Calu3 (cell line): ENCODE measurements at regions not wholly inside any gene's neighbourhood (a gene's known extent, or its start where the extent isn't known, plus 50 kb on each side); places are given as distances from the start of the nearest gene placed in this dataset.

Source experiments
- BruUV-seq: library from RNA; stranded (reverse); fragments of 400-500 nt; replicated peaks from 2 replicates; lab custom pipeline; 2021; lab: Mats Ljungman, UMichigan
- CTCF ChIA-PET: fragments of 300-600 bp; sonication (Branson Sonifier 250); formaldehyde crosslinking; loops from one replicate; lab custom pipeline; 2022; ENCODE audit warnings: antibody characterized with exemption; lab: Charles Lee
- DNase-seq: peaks from one replicate; pipeline ENCODE4 v3.0.0; 2022
- H3K27ac Mint-ChIP-seq: one replicate; pipeline ENCODE4 v1.8.0; 2022; ENCODE audit warnings: mixed read lengths; ENCODE audit not compliant: unreplicated experiment
- H3K27me3 Mint-ChIP-seq: one replicate; pipeline ENCODE4 v1.8.0; 2022; ENCODE audit warnings: mixed read lengths; ENCODE audit not compliant: unreplicated experiment
- H3K36me3 Mint-ChIP-seq: one replicate; pipeline ENCODE4 v1.8.0; 2022; ENCODE audit warnings: mild to moderate bottlenecking, moderate library complexity, mixed read lengths; ENCODE audit not compliant: insufficient read depth, unreplicated experiment
- H3K4me1 Mint-ChIP-seq: one replicate; pipeline ENCODE4 v1.8.0; 2022; ENCODE audit warnings: mild to moderate bottlenecking, low read depth, mixed read lengths; ENCODE audit not compliant: unreplicated experiment
- H3K4me3 Mint-ChIP-seq: one replicate; pipeline ENCODE4 v1.8.0; 2022; ENCODE audit warnings: mild to moderate bottlenecking, low read depth, moderate library complexity, mixed read lengths; ENCODE audit not compliant: unreplicated experiment
- H3K9me3 Mint-ChIP-seq: one replicate; pipeline ENCODE4 v1.8.0; 2022; ENCODE audit warnings: low read depth, mixed read lengths; ENCODE audit not compliant: unreplicated experiment
- intact Hi-C: fragments of 100-400 bp; cut with micrococcal nuclease; formaldehyde crosslinking; loops from one replicate; pipeline ENCODE4 v1.10.0; 2022; ENCODE audit not compliant: unreplicated experiment
- TF ChIP-seq, protein P1 (sequence below): fragments of 200-600 bp; IDR thresholded peaks from one replicate; pipeline ENCODE4 v1.8.0; 2022; ENCODE audit warnings: antibody characterized with exemption; ENCODE audit not compliant: unreplicated experiment

DNA sequence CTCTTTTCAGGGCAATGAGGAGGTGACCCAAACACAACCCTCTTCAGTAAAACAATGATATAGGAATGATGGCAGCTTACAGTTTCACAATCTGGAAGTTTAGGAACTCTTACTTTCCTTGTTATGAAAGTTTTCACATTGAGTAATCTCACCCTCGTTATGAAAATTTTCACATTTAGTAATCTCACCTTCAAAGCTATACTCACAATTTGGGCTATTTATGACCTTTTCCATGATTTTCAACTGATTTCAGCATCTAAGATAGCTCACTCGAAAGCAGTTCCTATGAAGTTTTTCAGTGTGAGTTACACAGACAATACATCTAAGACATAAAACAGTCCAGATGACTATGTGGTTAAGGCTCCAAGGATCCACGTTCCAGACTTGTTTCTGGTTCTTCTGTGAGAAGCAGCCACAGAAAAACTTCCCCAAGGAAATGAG lies 57.1 kb downstream of the FOXD1 start:
- no peak overlapping the region for H3K4me3 Mint-ChIP-seq
- H3K27me3 Mint-ChIP-seq = no peaks in the 10 kb centered on the region
- TF ChIP-seq, protein P1, sequence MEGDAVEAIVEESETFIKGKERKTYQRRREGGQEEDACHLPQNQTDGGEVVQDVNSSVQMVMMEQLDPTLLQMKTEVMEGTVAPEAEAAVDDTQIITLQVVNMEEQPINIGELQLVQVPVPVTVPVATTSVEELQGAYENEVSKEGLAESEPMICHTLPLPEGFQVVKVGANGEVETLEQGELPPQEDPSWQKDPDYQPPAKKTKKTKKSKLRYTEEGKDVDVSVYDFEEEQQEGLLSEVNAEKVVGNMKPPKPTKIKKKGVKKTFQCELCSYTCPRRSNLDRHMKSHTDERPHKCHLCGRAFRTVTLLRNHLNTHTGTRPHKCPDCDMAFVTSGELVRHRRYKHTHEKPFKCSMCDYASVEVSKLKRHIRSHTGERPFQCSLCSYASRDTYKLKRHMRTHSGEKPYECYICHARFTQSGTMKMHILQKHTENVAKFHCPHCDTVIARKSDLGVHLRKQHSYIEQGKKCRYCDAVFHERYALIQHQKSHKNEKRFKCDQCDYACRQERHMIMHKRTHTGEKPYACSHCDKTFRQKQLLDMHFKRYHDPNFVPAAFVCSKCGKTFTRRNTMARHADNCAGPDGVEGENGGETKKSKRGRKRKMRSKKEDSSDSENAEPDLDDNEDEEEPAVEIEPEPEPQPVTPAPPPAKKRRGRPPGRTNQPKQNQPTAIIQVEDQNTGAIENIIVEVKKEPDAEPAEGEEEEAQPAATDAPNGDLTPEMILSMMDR = no peak
- H3K36me3 Mint-ChIP-seq = no peaks in the 10 kb centered on the region
- no TSS peak for BruUV-seq
- peaks cover 14% of the 10 kb centered on the region for H3K4me1 Mint-ChIP-seq
- H3K27ac Mint-ChIP-seq = no peak overlapping the region
- CTCF ChIA-PET = no interaction called here
- DNase-seq = no peak
- intact Hi-C loops = no loop called here
- H3K9me3 Mint-ChIP-seq = peaks cover 2% of the 10 kb centered on the region

DNA sequence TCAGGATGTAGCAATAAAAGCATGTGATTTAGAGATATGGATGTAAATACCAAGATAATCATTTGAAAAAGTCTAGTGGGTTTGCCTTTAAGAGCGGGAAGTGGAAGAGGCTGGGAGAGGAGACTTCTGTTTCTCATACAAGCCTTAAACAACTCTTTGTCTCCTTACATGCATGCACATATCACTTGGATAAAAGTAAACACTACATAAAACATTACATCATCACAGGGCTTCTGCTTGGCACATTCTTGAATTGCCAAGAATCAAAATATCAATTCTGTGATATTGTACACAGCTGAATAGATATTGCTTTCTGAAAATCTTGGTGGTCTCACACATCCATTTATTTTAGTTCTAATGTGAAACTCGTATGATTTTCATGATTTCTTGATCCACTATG lies 57.6 kb downstream of the FOXD1 start:
- Mint-ChIP-seq H3K4me3 (no peak overlapping the region), H3K9me3 (peaks cover 3% of the 10 kb centered on the region), H3K36me3 (no peaks in the 10 kb centered on the region), H3K4me1 (peaks cover 14% of the 10 kb centered on the region), H3K27me3 (no peaks in the 10 kb centered on the region), H3K27ac (no peak overlapping the region)
- CTCF ChIA-PET = no interaction called here
- no peak for DNase-seq
- intact Hi-C loops = no loop called here
- TF ChIP-seq, protein P1 = no peak
- BruUV-seq = no TSS peak

DNA sequence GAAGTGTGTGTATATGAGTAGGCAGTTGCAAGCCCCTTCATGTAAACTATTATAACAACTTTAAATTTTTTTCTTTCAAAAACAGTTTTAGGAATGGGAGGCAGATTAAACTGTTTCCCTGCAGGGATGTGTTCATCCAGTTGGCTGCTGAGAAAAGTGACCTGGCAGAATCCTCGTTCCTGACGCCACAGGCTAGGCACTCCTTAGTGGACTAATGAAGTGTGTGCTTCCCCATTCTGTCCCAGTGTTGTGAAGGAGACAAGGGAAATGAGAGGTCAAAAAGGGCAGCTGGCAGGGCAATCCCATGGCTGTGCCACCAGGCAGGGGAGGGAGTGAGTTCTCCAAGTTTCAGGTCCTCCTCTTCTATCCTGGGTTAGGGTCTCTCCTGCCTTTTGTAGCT lies 59.8 kb downstream of the FOXD1 start:
- H3K27me3 Mint-ChIP-seq = peaks cover 2% of the 10 kb centered on the region
- intact Hi-C loops = no loop called here
- H3K36me3 Mint-ChIP-seq = no peaks in the 10 kb centered on the region
- H3K4me1 Mint-ChIP-seq = peaks cover 14% of the 10 kb centered on the region
- H3K4me3 Mint-ChIP-seq = no peak overlapping the region
- H3K27ac Mint-ChIP-seq = no peak overlapping the region
- TF ChIP-seq, protein P1 = no peak
- BruUV-seq = no TSS peak
- no peak for DNase-seq
- H3K9me3 Mint-ChIP-seq = peaks cover 14% of the 10 kb centered on the region
- CTCF ChIA-PET = no interaction called here

DNA sequence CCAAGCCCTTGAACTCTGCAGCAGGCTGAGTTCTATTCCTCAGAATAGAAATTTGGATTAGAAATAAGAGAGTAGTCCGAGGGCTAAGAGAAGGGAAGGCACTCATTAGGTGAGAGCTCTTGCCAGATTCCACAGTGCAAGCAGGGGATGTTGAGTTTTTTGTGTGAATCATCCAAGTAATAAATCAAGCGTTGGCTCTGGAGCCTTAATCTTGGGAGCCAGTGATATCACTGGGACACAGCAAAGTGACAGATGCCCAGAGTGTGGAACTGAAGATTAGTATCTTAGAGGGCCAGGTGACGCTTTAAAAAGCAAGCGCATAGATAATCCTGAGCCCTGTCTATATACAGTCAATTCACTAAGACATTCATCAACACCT lies 60.3 kb downstream of the FOXD1 start:
- BruUV-seq = no TSS peak
- intact Hi-C loops = no loop called here
- Mint-ChIP-seq H3K36me3 (no peaks in the 10 kb centered on the region), H3K9me3 (peaks cover 14% of the 10 kb centered on the region), H3K4me1 (peaks cover 14% of the 10 kb centered on the region), H3K27ac (no peak overlapping the region), H3K27me3 (peaks cover 6% of the 10 kb centered on the region), H3K4me3 (no peak overlapping the region)
- no peak for DNase-seq
- TF ChIP-seq, protein P1 = no peak
- CTCF ChIA-PET = interaction anchor here (1.4 kb wide), 1 partner anchor 10 kb away, joined by 4 read pairs; no protein-coding TSS in a partner anchor
